GM18861 (cell line): ENCODE measurements at regions not wholly inside any gene's neighbourhood (a gene's known extent, or its start where the extent isn't known, plus 50 kb on each side); places are given as distances from the start of the nearest gene placed in this dataset.

Source experiments
- ATAC-seq: cut with Tn5 transposase; IDR thresholded peaks from one replicate; pipeline ENCODE4 v1.9.1; 2021; ENCODE audit not compliant: unreplicated experiment

- no peak for ATAC-seq
These were observed 140.2 kb downstream of the GMNC start for GRCh38 chr3:190722181-190722905.

GRCh38 chr3:190721330-190721729 lies 141.2 kb downstream of the GMNC start:
- peak; percentile 96 for ATAC-seq

GRCh38 chr3:190718671-190719070 lies 143.8 kb downstream of the GMNC start:
- ATAC-seq, result no peak

- no peak for ATAC-seq
These were observed 144.4 kb downstream of the GMNC start for GRCh38 chr3:190718097-190718496.

GRCh38 chr3:190716961-190717360 lies 145.5 kb downstream of the GMNC start:
- ATAC-seq, result no peak

GRCh38 chr3:190716211-190716610 lies 146.3 kb downstream of the GMNC start:
- no peak for ATAC-seq

- ATAC-seq, result no peak
These were observed 151.8 kb downstream of the GMNC start for GRCh38 chr3:190710723-190711122.

DNA sequence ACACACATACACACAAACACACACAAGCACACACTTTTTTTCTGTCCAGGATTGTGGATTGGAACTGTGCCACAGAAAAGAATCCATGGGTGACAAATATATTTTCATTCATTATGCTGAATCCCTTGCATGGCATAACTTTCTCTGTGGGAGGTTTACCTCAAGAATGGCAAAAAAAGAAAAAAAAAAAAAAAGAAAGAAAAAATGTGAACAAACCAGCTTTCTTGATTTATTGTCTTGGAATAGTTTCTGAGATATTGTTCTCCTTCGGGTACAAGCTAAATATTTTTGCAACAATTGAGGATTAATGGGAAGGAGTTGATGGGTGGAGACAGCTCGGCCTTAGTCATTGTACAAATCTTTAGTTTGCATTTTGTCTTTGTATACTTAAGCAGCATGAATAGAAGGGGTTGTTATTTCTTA lies 153.1 kb downstream of the GMNC start:
- no peak for ATAC-seq
